ENCODE measurements at regions not wholly inside any gene's neighbourhood (a gene's known extent, or its start where the extent isn't known, plus 50 kb on each side); places are given as distances from the start of the nearest gene placed in this dataset.

DNA sequence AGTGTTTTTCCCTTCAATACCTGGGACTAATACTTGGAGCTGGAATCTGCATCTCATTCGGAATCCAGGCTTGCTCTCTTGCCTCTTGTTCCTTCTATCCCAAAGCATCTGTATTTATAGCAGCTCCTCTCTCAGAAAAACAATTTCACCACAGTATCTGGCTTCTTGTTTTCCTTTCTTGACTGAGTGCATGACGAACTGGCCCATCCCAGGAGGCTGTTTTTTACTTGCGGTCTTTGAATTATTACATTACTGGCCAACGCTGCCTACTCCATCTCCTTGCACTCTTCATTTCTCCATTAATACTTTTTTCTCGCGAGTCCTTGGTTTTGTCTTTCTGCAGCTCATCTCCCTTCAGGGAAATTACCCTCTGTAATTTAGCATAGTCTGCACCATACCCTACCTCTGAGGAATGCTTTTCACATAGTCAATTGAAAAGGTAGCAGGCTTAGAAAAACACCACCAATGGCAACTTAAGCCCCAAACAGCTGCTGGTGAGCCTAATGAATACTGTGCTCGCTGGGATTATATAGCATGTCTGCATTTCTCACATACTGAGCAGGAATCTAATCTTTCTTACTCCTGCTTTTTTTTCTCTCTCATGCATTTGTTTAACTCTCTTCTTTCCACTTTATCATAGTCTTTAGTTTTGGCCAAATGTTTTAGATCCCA lies 277.4 kb upstream of the SESN3 start:
- TF ChIP-seq, protein P1, sequence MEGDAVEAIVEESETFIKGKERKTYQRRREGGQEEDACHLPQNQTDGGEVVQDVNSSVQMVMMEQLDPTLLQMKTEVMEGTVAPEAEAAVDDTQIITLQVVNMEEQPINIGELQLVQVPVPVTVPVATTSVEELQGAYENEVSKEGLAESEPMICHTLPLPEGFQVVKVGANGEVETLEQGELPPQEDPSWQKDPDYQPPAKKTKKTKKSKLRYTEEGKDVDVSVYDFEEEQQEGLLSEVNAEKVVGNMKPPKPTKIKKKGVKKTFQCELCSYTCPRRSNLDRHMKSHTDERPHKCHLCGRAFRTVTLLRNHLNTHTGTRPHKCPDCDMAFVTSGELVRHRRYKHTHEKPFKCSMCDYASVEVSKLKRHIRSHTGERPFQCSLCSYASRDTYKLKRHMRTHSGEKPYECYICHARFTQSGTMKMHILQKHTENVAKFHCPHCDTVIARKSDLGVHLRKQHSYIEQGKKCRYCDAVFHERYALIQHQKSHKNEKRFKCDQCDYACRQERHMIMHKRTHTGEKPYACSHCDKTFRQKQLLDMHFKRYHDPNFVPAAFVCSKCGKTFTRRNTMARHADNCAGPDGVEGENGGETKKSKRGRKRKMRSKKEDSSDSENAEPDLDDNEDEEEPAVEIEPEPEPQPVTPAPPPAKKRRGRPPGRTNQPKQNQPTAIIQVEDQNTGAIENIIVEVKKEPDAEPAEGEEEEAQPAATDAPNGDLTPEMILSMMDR (IDR thresholded peaks at IDR 0.05; ENCODE audit: control insufficient read depth, extremely low read depth, insufficient read depth) = no peak
- DNase-seq (ENCODE audit: low read depth) = no peak

DNA sequence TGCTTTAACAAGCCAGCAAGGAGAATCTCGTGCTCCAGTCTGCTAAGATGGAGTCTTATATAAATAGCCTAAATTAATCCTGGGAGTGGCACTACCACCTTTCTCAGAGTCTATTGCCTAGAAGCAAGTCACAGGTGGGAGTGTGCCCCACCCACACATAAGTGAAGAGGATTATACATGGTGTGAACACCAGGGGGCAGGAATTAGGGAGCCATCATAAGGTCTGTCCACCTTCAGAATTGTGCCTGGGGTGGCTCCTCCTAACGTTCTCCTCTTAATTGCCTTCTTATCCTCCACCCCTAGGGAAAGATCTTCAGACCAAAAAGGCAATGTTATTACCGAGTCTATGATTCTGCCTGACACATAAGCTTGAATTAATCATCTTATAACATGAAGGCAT lies 276.8 kb upstream of the SESN3 start:
- TF ChIP-seq, protein P1 (IDR thresholded peaks at IDR 0.05; ENCODE audit: control insufficient read depth, extremely low read depth, insufficient read depth) = no peak
- no peak overlapping the region for H3K4me3 ChIP-seq (ENCODE audit: low read depth, low read length)
- no peak for DNase-seq (ENCODE audit: low read depth)

More for the DNA sequence above, 277.4 kb upstream of the SESN3 start:
- H3K4me3 ChIP-seq (ENCODE audit: low read depth, low read length) = no peak overlapping the region

DNA sequence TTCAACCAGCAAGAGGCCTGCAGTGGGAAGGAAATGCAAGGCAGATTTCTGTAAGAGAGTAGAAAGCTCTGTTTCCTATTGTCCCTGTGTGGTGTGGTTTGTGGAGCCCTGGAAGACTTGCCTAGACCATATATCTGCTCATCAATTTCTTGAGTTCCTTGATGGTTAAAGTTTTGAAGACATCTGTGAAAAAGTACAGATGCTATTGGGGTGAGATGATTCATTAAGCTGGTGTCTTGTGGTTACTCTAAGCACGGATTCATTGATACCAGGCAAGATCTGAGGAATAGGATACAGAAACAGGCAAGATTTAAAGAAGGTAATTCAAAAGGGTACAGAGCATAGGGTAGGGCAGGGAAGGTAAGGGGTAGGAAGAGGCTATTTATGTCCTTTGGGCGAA lies 275.8 kb upstream of the SESN3 start:
- no peak for DNase-seq (ENCODE audit: low read depth)
- no peak overlapping the region for H3K4me3 ChIP-seq (ENCODE audit: low read depth, low read length)
- TF ChIP-seq, protein P1 (IDR thresholded peaks at IDR 0.05; ENCODE audit: control insufficient read depth, extremely low read depth, insufficient read depth) = no peak

DNA sequence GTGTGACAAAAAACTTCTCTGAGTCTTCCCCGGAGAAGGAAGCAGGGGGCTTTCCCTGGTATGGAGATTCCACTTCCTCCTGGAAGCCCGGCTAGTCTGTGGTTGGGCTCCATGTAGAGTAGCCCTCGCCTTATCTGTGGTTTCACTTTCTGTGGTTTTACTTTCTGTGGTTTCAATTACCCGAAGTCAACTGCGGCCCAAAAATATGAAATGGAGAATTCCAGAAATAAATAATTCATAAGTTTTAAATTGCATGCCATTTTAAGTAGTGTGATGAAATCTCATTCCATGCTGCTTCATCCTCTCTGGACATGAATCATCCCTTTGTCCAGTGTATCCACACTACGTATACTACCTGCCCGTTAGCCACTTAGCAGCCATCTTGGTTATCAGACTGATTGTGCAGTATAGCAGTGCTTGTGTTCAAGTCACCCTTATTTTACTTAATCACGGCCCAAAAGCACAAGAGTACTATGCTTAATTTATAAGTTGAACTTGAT lies 275.0 kb upstream of the SESN3 start:
- TF ChIP-seq, protein P1 (IDR thresholded peaks at IDR 0.05; ENCODE audit: control insufficient read depth, extremely low read depth, insufficient read depth) = no peak
- no peak for DNase-seq (ENCODE audit: low read depth)
- H3K4me3 ChIP-seq (ENCODE audit: low read depth, low read length) = no peak overlapping the region

DNA sequence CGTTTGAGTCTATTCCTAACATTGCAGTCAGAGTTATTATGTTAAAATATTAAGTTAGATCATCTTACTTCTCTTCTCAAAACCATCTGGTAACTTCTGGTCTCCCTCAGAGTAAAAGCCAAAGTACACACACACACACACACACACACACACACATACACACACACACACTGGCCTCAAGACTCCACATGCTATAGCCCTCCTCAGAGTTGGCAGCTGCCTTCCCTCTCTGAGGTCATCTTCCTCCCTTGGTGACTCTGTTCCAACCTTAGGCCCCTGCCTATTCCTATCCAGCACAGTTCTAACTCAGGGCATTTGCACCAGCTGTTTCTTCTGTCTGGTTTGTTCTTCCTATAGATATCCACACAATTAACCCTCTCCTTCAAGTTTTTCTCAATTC lies 272.0 kb upstream of the SESN3 start:
- H3K4me3 ChIP-seq (ENCODE audit: low read depth, low read length) = no peak overlapping the region
- no peak for DNase-seq (ENCODE audit: low read depth)
- TF ChIP-seq, protein P1 (IDR thresholded peaks at IDR 0.05; ENCODE audit: control insufficient read depth, extremely low read depth, insufficient read depth) = no peak

DNA sequence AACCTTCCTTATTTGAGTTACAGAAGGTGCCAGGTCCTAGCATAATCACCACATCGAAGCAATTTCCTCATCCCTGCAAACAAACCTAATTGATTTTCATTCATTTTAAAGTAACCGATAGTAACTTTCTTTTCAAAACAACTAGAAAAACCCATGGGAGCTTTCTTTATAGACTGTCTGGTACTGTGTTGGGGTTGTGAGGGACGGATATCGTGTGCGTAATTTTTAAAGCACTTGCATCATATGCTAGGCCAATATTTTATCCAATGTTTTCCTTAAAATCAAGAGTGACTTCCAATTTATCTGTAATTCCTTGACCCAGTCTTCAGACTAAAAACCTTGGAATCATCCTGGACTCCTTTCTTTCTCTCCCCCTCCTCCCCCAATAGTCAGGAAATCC lies 271.5 kb upstream of the SESN3 start:
- no peak overlapping the region for H3K4me3 ChIP-seq (ENCODE audit: low read depth, low read length)
- TF ChIP-seq, protein P1 (IDR thresholded peaks at IDR 0.05; ENCODE audit: control insufficient read depth, extremely low read depth, insufficient read depth) = no peak
- no peak for DNase-seq (ENCODE audit: low read depth)

DNA sequence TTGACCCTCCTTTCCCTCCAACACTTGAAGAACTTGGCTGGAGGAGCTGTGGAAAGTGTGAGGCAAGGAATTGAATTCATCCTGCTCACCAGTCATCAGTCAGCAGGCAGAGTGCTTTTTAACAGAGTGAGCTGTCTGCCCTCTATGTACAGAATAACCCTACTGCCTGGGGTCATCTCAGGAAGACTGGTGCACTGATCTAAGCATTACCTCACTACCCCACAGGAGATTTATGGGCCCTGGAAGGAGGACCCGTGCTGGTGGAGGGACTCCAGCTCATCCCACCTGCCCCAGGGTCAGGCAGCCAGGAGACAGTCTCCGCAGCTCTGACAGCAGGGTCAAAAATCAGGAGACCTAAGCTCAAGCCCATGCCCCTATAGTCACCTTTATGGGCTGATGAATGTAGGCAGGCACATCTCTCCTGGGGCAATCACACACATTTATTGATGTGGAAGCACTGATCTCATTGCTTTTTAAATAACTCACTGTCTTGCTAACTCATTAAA lies 270.8 kb upstream of the SESN3 start:
- no peak for DNase-seq (ENCODE audit: low read depth)
- H3K4me3 ChIP-seq (ENCODE audit: low read depth, low read length) = no peak overlapping the region
- TF ChIP-seq, protein P1 (IDR thresholded peaks at IDR 0.05; ENCODE audit: control insufficient read depth, extremely low read depth, insufficient read depth) = no peak

All from LNCaP clone FGC (cell line).